ENCODE measurements at regions not wholly inside any gene's neighbourhood (a gene's known extent, or its start where the extent isn't known, plus 50 kb on each side); places are given as distances from the start of the nearest gene placed in this dataset.

GRCh38 chr14:39763402-39763890 lies 331.2 kb upstream of the FBXO33 start:
- TF ChIP-seq CTCF (IDR thresholded peaks at IDR 0.05) (no peak), ZFX (IDR thresholded peaks at IDR 0.05; ENCODE audit: borderline replicate concordance) (no peak)
- no peak overlapping the region for H3K27ac ChIP-seq

- no peak for TF ChIP-seq ZFX (IDR thresholded peaks at IDR 0.05; ENCODE audit: borderline replicate concordance)
- TF ChIP-seq CTCF (IDR thresholded peaks at IDR 0.05) = no peak
- H3K27ac ChIP-seq = no peak overlapping the region
Measured at GRCh38 chr14:39762576-39763401, 330.6 kb upstream of the FBXO33 start.

GRCh38 chr14:39755269-39755878 lies 323.1 kb upstream of the FBXO33 start:
- no peak overlapping the region for H3K27ac ChIP-seq
- TF ChIP-seq ZFX (IDR thresholded peaks at IDR 0.05; ENCODE audit: borderline replicate concordance) (no peak), CTCF (IDR thresholded peaks at IDR 0.05) (no peak)

GRCh38 chr14:39740454-39740853 lies 308.2 kb upstream of the FBXO33 start:
- TF ChIP-seq ZFX (IDR thresholded peaks at IDR 0.05; ENCODE audit: borderline replicate concordance) (no peak), CTCF (IDR thresholded peaks at IDR 0.05) (no peak)
- no peak overlapping the region for H3K27ac ChIP-seq

- H3K27ac ChIP-seq = no peak overlapping the region
- TF ChIP-seq CTCF (IDR thresholded peaks at IDR 0.05) (no peak), ZFX (IDR thresholded peaks at IDR 0.05; ENCODE audit: borderline replicate concordance) (no peak)
Measured at GRCh38 chr14:39739796-39740195, 307.6 kb upstream of the FBXO33 start.

GRCh38 chr14:39734306-39734705 lies 302.1 kb upstream of the FBXO33 start:
- no peak overlapping the region for H3K27ac ChIP-seq
- TF ChIP-seq ZFX (IDR thresholded peaks at IDR 0.05; ENCODE audit: borderline replicate concordance) = no peak
- no peak for TF ChIP-seq CTCF (IDR thresholded peaks at IDR 0.05)

GRCh38 chr14:39733741-39734140 lies 301.5 kb upstream of the FBXO33 start:
- TF ChIP-seq ZFX (IDR thresholded peaks at IDR 0.05; ENCODE audit: borderline replicate concordance) (no peak), CTCF (IDR thresholded peaks at IDR 0.05) (no peak)
- no peak overlapping the region for H3K27ac ChIP-seq

All from 22Rv1 (cell line).